ENCODE measurements at regions not wholly inside any gene's neighbourhood (a gene's known extent, or its start where the extent isn't known, plus 50 kb on each side); places are given as distances from the start of the nearest gene placed in this dataset.

- ChIA-PET CTCF (no interaction called here), POLR2A (ENCODE audit: unreplicated experiment) (no interaction called here)
- TF ChIP-seq ELK1 (IDR thresholded peaks at IDR 0.05; ENCODE audit: borderline replicate concordance, low read depth, low read length) (no peak), MAZ (IDR thresholded peaks at IDR 0.05; ENCODE audit: borderline replicate concordance, low read depth, low read length) (no peak), CHD1 (IDR thresholded peaks at IDR 0.05; ENCODE audit: low read depth, low read length) (no peak), POLR2A (IDR thresholded peaks at IDR 0.05; ENCODE audit: low read depth, low read length) (no peak), RFX5 (IDR thresholded peaks at IDR 0.05; ENCODE audit: low read depth, low read length) (no peak), SMC3 (IDR thresholded peaks at IDR 0.05; ENCODE audit: low read depth, low read length) (no peak), NFE2L2 (IDR thresholded peaks at IDR 0.05; ENCODE audit: low read depth, low read length) (no peak), FOS (IDR thresholded peaks at IDR 0.05; ENCODE audit: low read depth, low read length) (no peak), RAD21 (IDR thresholded peaks at IDR 0.05; ENCODE audit: low read length) (no peak), CEBPB (IDR thresholded peaks at IDR 0.05; ENCODE audit: low read depth, low read length) (no peak), BHLHE40 (IDR thresholded peaks at IDR 0.05; ENCODE audit: low read depth, low read length) (no peak), USF2 (IDR thresholded peaks at IDR 0.05; ENCODE audit: low read depth, low read length) (no peak), MAFK (IDR thresholded peaks at IDR 0.05; ENCODE audit: low read depth, low read length) (no peak), CTCF (conservative IDR thresholded peaks at IDR 0.05; ENCODE audit: low read depth, low read length) (no peak), RCOR1 (IDR thresholded peaks at IDR 0.05; ENCODE audit: insufficient replicate concordance, low read length) (no peak), MXI1 (IDR thresholded peaks at IDR 0.05; ENCODE audit: borderline replicate concordance, low read depth, low read length) (no peak)
- in situ Hi-C loops (cut with MboI; ENCODE audit: low sequenced_read_pairs) (no loop called here), dilution Hi-C loops (cut with HindIII; ENCODE audit: low sequenced_read_pairs, unreplicated experiment) (no loop called here), intact Hi-C loops (cut with micrococcal nuclease) (no loop called here)
- Histone ChIP-seq H3K9me3 (ENCODE audit: control insufficient read depth, insufficient read depth, low read length) (no peaks in the 10 kb centered on the region), H3K79me1 (ENCODE audit: low read depth in 1 of 2, low read length in 2 of 2) (no peaks in the 10 kb centered on the region), H4K5ac (ENCODE audit: low read depth, low read length) (no peak overlapping the region), H3K27me3 (ENCODE audit: control insufficient read depth, insufficient read depth, low read length) (peaks cover 7% of the 10 kb centered on the region; the same call in 1 of the 2 replicates), H2BK120ac (ENCODE audit: low read depth, low read length) (no peak overlapping the region), H2BK15ac (ENCODE audit: low read depth, low read length) (no peak overlapping the region), H3K23ac (ENCODE audit: low read depth, low read length) (no peak overlapping the region), H3K56ac (ENCODE audit: extremely low read depth, insufficient read depth, low read length) (no peak overlapping the region), H2BK5ac (ENCODE audit: low read depth, low read length, poor library complexity, severe bottlenecking) (no peak overlapping the region), H3K4me3 (ENCODE audit: insufficient read depth, low read depth, low read length) (no peak overlapping the region), H3K36me3 (ENCODE audit: control insufficient read depth, insufficient read depth, low read length) (no peaks in the 10 kb centered on the region), H2AK9ac (replicated peaks; ENCODE audit: low read depth, low read length, poor library complexity) (no peak overlapping the region), H4K20me1 (ENCODE audit: insufficient read depth, low read length) (no peaks in the 10 kb centered on the region), H2AFZ (replicated peaks; ENCODE audit: low read length, poor library complexity) (no peak overlapping the region), H2AK5ac (ENCODE audit: low read depth, low read length) (no peak overlapping the region), H3K9me1 (ENCODE audit: insufficient read depth, low read length) (no peaks in the 10 kb centered on the region), H3K9ac (ENCODE audit: low read depth, low read length) (no peak overlapping the region), H3K14ac (replicated peaks; ENCODE audit: low read depth, low read length) (no peak overlapping the region), H3K4me2 (ENCODE audit: low read depth, low read length) (no peak overlapping the region), H4K91ac (ENCODE audit: insufficient read depth, low read depth, low read length) (no peak overlapping the region), H2BK20ac (ENCODE audit: low read depth, low read length) (no peak overlapping the region), H4K8ac (ENCODE audit: low read depth in 2 of 2, low read length in 2 of 2) (no peak overlapping the region), H3K27ac (ENCODE audit: insufficient read depth, low read length) (no peak overlapping the region), H3K4me1 (ENCODE audit: control insufficient read depth, insufficient read depth, low read length) (no peaks in the 10 kb centered on the region), H3K18ac (ENCODE audit: low read depth, low read length) (no peak overlapping the region), H3K4ac (ENCODE audit: low read depth, low read length) (no peak overlapping the region)
- no TSS peak for BruUV-seq (replicated peaks)
- no peak for DNase-seq
- no CpG with 5 or more reads among the region's 2 CpGs for WGBS, 2 experiments (ENCODE audit: extremely low coverage in 2 of 2, insufficient read length in 1 of 2)
- no peak for ATAC-seq (ENCODE audit: low read depth)
Observed at GRCh38 chrX:39267176-39267575, 465.9 kb downstream of the MID1IP1 start.

All from IMR-90 (cell line).